ENCODE measurements at regions not wholly inside any gene's neighbourhood (a gene's known extent, or its start where the extent isn't known, plus 50 kb on each side); places are given as distances from the start of the nearest gene placed in this dataset.
"Not testable (repeated sequence)": the region's sequence is repeated elsewhere in the genome, so short reads cannot be mapped to it uniquely, and the experiment has no call there.

DNA sequence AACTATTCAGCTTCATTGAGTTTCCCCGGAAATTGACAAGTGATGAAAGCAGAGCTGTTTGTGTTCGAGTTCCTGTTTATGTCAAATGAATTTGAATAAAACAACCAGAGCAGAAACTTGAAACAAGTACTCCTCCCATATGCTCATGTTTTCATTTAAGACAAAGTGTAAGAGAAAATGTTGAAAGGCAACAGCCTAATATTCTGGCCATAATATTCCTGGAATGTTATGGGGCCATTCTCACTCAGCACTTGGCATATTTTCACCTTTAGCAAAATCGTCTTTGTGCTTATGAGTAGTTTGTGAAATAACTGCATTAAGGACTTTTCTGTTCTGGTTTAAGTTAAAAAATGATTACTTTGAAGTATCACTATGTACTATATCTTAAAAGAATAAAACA is 276.0 kb upstream of the FAT1 start:
- no peak for DNase-seq

GRCh38 chr4:187000281-187000680 is 276.6 kb upstream of the FAT1 start:
- DNase-seq: no peak

DNA sequence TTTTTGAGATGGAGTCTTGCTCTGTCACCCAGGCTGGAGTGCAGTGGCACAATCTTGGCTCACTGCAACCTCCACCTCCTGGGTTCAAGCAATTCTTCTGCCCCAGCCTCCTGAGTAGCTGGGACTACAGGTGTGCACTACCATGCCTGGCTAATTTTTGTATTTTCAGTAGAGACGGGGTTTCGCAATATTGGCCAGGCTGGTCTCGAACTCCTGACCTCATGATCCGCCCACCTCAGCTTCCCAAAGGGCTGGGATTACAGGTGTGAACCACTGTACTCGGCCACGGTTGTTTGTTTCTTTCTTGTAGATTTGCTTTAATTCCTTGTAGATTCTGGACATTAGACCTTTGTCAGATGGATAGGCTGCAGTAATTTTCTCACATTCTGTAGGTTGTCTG is 278.5 kb upstream of the FAT1 start:
- DNase-seq: not testable (repeated sequence)

DNA sequence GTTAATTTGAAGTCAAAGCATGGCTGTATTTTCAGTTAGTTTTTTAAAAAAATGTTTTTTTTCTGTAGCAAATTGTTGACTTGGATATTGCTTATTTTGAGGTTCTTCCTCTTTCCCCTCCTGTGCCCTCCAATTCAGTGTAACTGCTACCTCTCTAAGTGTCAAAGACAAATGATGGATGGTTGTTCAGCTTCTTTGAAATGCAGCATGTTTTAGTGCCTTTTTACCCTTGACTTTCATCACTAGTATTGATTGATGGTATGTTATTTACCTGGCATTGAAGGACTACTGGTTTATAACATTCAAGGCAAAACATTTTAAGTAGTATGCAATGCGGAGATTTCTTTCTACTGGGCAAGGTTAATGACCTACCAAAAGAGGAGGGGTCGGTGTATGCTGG is 281.0 kb upstream of the FAT1 start:
- DNase-seq: no peak

DNA sequence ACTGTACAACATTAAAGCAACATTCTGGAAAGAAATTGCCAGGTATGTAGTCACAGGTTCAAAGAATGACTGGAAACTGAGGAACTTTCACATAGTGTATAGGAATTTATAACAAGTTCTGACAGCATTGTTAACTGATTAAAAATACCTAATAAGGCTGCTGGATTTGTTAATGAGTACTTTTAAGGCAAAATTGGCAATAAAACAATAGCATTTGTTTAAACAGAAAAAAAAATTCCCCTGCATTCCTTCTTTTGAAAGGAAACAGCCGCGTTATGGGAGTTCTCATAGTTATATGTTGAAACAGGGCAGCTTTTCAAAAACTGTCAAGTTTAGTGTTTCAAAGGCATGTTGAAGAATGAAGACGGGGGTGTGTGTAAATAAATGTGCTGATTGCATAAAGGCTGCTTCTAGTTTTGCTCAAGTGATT is 282.5 kb upstream of the FAT1 start:
- DNase-seq: no peak

DNA sequence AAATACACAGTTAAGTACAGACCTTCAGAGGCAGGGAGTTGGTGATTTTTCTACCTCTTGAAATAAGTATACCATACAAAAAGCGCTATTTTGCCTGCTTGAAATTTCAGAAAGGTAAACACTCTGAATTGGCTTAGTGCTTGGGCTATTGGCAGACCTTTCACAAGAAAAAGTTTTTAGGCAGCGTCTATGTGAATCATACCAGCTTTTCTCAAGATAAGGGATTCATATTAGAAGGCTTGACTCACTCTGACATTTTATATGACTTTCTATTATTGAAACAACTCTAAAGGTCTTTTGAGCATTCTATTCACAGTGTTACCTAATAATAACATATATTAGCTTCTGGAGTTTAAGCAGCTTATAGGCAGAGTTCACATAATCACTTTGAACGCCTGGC is 286.4 kb upstream of the FAT1 start:
- no peak for DNase-seq

DNA sequence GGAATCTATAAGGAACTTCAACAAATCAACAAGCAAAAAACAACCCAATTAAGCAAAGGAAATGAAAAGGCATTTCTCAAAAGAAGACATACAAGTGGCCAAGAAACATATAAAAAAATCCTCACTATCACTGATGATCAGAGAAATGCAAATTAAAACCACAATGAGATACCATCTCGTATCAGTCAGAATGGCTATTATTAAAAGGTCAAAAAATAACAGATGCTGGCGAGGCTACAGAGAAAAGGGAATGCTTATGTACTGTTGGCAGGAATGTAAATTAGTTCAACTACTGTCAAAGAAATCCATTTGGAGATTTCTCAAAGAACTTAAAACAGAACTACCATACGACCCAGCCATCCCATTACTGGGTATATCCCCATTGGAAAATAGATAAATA is 292.4 kb upstream of the FAT1 start:
- DNase-seq: no peak

GRCh38 chr4:187017147-187017546 is 293.5 kb upstream of the FAT1 start:
- DNase-seq: no peak

DNA sequence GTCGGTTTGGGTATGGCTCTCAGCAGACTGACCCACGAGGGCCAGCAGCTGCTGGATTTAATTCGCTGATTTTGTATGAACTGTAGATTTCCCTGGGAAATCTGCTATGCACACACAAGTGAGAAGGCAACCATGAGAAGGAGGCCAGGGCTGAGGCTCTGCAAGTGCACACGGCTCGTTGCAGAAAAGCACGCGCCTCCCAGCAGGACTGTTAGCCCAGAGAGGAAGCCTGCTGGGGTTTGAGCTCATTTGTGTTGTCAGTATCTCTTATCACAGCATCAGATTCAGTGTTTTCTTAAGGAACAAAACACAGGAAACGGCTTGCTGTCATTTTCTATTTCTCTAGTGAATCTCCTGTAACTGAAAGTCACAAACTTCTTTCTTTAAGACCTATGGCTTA is 296.2 kb upstream of the FAT1 start:
- DNase-seq: no peak

GRCh38 chr4:187020676-187021075 is 297.0 kb upstream of the FAT1 start:
- DNase-seq: no peak

GRCh38 chr4:187021436-187022205 is 298.0 kb upstream of the FAT1 start:
- no peak for DNase-seq

GRCh38 chr4:187027272-187027671 is 303.6 kb upstream of the FAT1 start:
- DNase-seq: no peak

DNA sequence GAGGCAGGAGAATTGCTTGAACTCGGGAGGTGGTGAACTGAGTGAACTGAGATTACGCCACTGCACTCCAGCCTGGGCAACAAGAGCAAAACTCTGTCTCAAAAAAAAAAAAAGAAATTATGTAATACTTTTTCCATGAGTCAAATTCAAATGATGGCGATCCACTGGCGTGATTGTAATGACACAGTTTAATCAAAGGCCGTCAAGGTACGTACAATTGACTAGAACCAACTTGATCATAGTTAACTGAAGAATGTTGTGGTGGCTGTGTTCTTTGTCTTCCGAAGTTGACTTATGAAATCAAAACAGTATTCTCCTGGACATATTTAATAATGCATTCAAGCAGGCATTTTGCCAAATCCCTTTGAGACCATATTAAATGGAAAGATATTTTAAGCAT is 318.6 kb upstream of the FAT1 start:
- DNase-seq: no peak

DNA sequence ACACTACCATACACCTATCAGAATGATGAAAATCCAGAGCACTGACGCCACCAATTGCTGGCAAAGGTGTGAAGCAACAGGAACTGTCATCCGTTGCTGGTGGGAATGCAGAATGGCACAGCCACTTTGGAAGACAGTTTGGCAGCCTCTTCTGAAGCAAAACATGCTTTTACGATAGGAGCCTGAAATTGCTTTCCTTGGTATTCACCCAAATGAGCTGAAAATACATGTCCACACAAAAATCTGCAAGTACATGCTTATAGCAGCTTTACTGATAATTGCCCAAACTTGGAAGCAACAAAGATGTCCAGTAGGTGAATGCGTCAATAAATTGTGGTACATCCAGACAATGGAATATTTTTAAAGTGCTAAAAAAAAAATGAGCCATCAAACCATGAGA is 322.8 kb upstream of the FAT1 start:
- DNase-seq: no peak

DNA sequence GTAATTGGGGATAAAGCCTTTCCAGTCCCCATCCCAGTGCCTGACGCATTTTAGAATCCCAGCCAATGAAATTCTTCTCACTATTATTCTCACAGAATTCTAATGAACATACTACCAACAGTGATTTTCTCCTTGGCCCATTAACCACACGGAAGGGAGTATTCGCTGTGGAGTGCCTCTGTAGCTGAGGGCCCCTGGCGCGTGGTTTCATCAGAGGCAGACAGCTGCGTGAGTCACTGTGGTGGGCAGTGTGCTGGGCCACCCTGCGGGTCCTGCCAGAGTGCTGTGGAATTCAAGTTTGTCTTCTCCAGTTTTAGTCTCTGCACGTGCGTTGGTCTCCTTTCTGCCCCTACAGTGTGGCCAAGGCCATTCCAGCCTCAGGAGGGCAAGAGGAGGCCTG is 335.4 kb upstream of the FAT1 start:
- DNase-seq: no peak

- no peak for DNase-seq
These were observed 336.2 kb upstream of the FAT1 start for GRCh38 chr4:187059895-187060294.

GRCh38 chr4:187060551-187060950 is 336.9 kb upstream of the FAT1 start:
- DNase-seq: no peak

GRCh38 chr4:187063251-187063650 is 339.6 kb upstream of the FAT1 start:
- no peak for DNase-seq

DNA sequence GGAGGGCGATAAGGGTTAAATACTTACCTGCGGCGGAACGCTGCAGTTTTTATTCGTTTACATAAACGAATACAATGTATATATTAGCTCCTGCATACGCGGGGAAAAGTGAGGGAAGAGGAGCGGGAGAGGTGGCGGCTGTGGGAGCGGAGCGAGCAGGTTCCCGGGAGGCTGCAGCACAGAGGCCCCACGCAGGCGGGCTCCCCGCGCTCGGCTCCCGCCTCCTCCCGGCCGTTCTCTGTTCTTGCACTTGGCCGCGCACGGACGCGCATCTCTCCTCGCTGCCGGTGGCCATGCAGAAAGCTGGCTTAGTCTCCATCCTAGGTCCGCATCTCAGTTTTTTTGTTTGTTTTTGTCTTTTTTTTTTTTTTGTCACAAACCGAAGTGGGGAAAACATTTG is 340.4 kb upstream of the FAT1 start:
- DNase-seq: no peak

DNA sequence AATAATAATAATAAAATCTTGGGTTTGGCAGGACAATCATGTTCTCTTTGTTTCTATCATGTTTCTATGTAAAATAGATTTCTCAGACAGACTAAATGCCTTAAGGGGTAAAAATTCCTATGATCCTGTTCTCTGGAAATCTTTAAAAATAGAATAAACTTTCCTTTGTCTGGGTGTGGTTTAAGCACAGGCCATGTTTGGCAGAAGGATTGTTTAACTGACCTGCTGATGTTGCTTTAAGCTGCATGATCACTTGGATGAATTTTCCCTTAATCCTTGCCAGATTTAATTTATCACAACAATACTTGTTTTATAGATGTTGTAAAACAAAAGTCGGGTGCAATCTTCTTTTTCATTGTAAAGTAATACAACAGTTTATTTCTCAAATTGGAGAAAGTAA is 341.7 kb upstream of the FAT1 start:
- no peak for DNase-seq

- DNase-seq: no peak
These were observed 342.1 kb upstream of the FAT1 start for GRCh38 chr4:187065806-187066205.

DNA sequence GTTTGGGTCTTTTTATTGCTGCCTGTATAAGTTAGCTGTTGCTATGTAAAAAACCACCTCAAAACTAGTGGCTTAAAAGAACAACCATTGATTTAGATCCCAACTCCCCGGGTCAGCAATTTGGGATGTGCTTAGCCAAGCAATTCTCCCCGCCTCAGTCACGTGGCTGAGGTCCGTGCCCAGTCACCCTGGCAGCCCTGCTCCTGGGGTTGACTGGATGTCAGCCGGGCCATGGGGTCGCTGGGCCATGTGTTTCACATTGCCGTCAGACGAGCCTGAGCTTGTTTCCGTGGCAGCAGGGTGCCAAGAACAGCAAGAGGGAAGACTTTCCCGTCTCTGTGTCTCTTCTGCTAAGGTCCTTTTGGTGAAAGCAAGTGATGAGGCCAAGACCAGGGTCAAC is 345.7 kb upstream of the FAT1 start:
- DNase-seq: no peak

DNA sequence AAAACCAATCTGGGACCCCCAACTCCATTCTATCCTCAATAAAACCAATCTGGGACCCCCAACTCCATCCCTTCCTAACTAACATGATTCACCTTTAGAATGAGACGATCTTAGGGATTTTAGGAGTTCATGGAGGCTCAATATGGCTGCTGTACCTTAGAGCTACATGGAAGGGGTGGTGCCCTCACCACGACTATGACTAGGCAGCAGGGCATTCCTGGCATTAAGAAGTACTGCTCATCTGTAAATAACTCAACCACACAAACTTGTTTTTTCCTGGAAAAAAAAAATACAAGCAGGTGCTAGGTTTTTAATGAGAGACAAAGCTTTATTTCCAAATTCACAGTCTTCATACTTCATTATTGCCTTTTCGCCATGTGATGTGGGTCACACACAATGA is 346.5 kb upstream of the FAT1 start:
- DNase-seq: no peak

GRCh38 chr4:187070740-187071139 is 347.1 kb upstream of the FAT1 start:
- no peak for DNase-seq

- DNase-seq: no peak
These were observed 348.4 kb upstream of the FAT1 start for GRCh38 chr4:187071946-187072600.

Data from hematopoietic multipotent progenitor cell treated with erythropoietin and hydrocortisone succinate and interleukin-3 and kit ligand, for 4 days (in vitro differentiated cells).